ENCODE measurements at regions not wholly inside any gene's neighbourhood (a gene's known extent, or its start where the extent isn't known, plus 50 kb on each side); places are given as distances from the start of the nearest gene placed in this dataset.

DNA sequence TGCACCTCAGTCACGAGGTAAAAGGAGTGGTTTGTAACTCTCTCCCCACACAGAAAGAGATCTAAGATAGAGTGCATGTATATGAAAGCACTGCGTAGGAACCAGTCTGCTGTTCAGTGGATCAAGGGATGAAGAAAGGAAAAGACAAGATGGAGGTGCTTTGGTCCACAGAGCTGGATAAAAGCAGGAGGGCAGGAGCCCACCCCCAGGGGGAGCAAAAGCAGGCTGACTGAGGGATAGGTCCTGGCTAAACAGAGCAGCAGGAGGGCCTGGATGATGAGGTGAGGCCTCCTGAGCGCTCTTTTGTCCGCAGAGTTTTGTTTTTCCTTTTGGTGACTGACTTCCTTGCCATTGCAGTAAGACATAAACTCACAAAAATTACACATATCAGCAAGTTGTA lies 293.5 kb upstream of the C9orf72 start:
- no peak for DNase-seq (ENCODE audit: low read depth in 2 of 3, low spot score in 1 of 3)

- DNase-seq (ENCODE audit: low read depth in 2 of 3, low spot score in 1 of 3), result no peak
These were observed 297.1 kb upstream of the C9orf72 start for GRCh38 chr9:27870404-27870803.

DNA sequence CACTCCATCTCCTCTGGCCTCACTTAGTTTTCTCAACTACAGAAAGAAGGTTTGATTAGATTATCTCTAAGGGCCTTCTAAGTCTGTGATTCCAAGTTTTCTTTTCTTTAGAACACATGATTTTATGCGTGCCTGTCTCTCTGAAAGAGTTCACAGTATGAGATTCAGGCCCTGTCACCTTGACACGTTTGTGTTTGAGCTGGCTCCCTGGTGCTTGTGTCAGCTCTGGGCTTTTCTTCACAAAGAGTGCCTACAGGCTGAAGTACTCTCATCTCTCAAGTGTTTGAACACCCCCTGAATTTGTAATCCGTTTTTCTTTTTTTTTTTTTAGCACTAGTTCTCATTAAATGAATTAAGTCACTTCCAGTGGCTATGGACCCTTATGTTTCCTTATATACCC lies 306.9 kb upstream of the C9orf72 start:
- DNase-seq (ENCODE audit: low read depth in 2 of 3, low spot score in 1 of 3), result no peak

- DNase-seq (ENCODE audit: low read depth in 2 of 3, low spot score in 1 of 3), result no peak
These were observed 307.4 kb upstream of the C9orf72 start for GRCh38 chr9:27880635-27881034.

DNA sequence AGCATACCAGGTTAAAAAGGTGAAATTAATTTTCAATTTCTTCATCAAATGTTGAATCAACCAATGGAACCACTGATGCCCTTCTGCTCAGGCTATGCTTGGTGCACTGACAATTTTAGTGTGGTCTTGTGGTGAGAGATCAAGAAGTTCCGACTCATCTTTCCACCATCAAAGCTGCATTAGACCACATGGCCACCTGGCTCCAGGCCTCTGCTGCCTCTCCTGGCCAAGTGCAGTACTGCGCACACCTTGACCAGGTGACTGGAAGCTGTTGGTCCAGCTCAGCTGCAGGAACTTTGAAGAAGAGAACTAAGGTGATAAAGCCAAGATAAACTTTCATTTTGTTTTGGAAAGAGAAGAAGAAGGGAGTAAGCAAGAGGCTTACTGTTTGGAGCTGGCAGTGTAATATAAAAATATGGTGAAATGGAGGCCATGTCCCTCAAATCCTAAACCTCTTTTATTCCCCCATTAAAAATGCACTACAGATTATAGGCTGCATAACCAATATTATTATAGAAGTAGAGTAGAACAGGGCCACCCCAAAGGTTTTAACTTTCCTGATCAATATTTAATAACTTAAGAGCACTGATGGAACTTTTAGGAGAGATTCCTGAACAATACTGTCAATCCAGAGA lies 315.5 kb upstream of the C9orf72 start:
- DNase-seq (ENCODE audit: low read depth in 2 of 3, low spot score in 1 of 3), result peak; percentile 30 to 46 (median 40)

DNA sequence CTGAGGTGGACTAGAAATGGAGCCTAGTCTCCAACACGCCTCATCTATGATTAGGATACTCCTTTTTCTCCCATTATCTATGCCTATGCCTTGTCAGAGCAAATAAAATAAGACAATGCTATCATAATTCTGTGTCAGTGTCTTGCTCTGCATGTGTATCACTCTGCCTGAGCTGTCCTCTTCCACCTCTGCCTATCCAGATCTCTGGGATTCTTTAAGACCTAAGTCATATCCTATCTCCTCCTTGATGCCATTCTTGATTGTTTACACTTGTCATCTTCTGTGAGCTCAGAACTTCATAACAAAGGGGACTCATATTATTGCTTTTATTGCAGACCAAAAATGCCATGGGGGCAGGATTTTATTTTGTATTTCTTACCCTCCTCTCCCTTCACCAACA lies 351.2 kb upstream of the C9orf72 start:
- no peak for DNase-seq (ENCODE audit: low read depth in 2 of 3, low spot score in 1 of 3)

DNA sequence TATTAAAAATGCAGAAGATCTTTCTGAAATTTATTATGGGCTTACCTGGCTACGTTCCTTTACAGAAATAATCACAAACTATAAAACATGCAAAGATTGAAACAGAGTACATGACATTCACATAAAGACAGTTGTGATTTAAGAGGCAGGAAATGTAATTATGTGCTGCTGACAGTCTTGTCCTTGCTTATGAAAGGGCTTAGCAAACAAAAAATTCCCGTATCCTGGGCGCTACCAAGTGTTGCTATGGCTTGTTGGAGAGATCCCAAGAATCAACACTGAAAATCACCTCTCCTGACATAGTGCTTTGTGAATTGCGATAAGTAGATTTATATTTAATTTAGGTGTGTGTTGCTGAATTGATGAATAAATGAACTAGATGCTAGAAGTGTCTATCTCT lies 352.5 kb upstream of the C9orf72 start:
- no peak for DNase-seq (ENCODE audit: low read depth in 2 of 3, low spot score in 1 of 3)

DNA sequence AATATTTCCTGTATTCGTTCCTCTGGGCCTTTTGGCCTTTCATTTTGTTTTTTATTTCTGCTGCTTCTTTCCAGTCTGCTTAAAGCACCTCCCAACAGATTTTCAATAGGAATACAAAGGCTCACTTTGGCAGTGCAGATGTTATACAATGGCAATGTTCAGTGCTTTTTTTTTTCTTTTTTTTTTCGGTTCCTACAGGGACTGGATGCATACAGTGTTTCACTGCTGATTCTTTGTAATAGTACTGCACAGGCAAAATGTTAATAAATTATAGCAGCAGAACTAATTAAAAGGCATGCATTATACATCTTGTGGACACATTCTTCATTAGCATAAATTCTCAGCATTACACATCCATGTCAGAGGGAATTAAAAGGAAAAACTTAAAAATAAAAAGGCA lies 356.6 kb upstream of the C9orf72 start:
- DNase-seq (ENCODE audit: low read depth in 2 of 3, low spot score in 1 of 3), result no peak

GRCh38 chr9:27933210-27934025 lies 360.1 kb upstream of the C9orf72 start:
- DNase-seq (ENCODE audit: low read depth in 2 of 3, low spot score in 1 of 3), result no peak

DNA sequence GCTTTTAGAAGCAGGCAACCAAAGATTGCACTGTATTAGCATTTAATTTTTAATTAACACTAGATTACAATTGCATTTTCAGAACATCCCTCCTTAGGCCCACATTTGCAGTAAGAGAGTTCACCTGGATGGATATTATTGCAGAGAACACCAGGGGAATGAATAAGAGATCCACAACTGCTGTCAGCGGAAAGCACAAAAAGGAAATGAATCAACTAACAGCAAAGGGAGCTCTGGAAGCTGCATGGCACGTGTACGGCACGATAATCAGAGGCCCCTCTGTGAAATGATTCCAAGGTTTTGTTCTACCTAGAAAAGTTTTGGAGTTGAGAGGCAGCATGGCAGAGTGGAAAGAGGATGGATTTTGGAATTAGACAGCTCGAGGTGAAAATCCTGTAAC lies 361.2 kb upstream of the C9orf72 start:
- DNase-seq (ENCODE audit: low read depth in 2 of 3, low spot score in 1 of 3), result no peak

- DNase-seq (ENCODE audit: low read depth in 2 of 3, low spot score in 1 of 3), result no peak
These were observed 365.9 kb upstream of the C9orf72 start for GRCh38 chr9:27939186-27939585.

DNA sequence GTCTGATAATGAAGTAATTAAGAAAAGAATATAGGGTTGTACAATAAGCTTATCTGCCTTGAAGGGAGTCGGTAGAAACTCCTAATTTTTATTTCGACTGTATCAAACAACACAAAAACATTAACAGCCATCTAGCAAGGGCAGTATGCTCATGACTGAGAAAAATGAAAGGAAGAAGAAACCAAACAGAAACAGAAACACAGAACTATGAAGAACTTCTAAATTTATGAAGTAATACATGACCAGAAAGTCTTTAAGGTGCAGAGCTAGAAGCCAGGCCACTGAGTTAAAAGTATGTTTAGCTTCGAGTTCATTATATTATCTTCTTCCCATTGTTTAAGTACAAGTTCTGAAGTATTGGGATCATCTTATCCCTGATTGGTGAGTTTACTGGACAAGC lies 367.3 kb upstream of the C9orf72 start:
- no peak for DNase-seq (ENCODE audit: low read depth in 2 of 3, low spot score in 1 of 3)

DNA sequence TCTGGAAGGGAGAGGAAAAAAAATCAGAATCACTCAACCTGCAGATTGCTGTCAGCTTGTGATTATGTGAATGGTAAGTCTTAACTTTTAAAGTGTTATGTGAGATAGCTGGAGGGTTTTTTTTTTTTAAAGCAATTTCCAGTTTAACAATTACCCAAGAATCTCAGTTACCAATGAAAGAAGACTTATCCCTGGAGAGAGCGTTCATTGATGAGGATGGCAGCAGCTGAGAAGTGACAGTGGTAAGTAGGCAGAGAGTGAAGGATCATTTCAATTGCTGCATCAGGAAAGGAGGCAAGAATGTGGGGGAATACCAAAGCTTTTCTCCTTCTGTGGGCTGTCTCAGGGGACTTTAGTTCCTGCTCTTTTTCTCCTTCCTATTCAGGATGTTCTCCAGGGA lies 370.2 kb upstream of the C9orf72 start:
- no peak for DNase-seq (ENCODE audit: low read depth in 2 of 3, low spot score in 1 of 3)

GRCh38 chr9:27945386-27945785 lies 372.1 kb upstream of the C9orf72 start:
- no peak for DNase-seq (ENCODE audit: low read depth in 2 of 3, low spot score in 1 of 3)

- DNase-seq (ENCODE audit: low read depth in 2 of 3, low spot score in 1 of 3), result no peak
These were observed 377.1 kb upstream of the C9orf72 start for GRCh38 chr9:27950382-27950781.

- DNase-seq (ENCODE audit: low read depth in 2 of 3, low spot score in 1 of 3), result no peak
These were observed 381.6 kb upstream of the C9orf72 start for GRCh38 chr9:27954858-27955257.

DNA sequence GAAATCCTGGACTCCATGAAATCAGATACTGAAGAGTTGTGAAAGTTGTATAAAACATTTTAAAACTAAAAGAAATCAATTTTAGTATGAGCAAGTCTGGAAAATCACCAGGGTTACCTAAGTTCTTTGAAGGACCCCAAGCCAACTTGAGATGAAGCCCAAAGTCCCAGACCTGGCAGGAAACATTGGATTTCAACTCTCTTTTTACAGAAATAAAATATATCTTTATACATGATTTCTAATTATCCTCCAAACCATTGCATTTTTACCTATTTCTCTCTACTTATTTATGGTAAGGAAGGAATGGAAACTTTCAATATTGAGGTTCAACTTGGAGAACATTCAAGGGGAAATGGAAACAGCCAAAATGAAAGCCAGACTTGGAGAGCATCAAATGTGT lies 390.6 kb upstream of the C9orf72 start:
- DNase-seq (ENCODE audit: low read depth in 2 of 3, low spot score in 1 of 3), result no peak

DNA sequence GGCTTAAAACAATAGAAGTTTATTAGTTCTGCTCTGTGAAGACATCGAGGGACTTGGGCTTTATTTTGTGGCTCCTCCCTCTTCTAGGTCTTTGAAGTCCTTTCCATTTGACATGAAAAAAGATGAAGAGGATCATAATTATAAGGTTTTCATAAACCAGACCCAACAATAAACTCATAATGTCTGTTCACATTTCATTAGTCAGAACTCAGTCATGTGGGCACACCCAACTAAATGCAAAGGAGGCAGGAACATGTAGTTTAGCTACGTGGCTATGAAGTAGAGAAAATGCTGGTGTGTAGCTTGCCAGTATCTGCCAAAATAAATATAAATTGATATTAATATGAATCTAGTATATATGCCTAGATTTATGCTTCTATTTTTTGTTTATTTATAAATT lies 393.9 kb upstream of the C9orf72 start:
- no peak for DNase-seq (ENCODE audit: low read depth in 2 of 3, low spot score in 1 of 3)

GRCh38 chr9:27977931-27978330 lies 404.6 kb upstream of the C9orf72 start:
- no peak for DNase-seq (ENCODE audit: low read depth in 2 of 3, low spot score in 1 of 3)

DNA sequence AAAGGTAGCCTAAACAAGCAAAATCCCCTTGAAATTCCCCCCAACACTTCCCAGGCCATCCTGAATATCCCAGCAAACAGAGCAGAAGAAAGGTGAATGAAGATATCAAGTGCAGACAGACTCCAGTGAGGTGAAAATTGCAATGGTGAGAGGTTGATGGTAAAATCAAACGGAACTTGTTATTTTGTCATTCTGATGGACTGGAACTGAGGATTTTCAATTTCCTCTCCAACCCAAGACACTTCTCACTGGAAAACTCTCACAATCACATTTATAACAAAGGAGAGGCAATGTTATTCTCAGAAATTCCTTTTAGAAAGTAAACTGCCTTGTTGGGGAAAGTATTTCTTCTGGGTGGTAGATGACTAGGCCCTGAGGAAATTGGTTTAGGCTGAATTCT lies 412.4 kb upstream of the C9orf72 start:
- no peak for DNase-seq (ENCODE audit: low read depth in 2 of 3, low spot score in 1 of 3)

GRCh38 chr9:27990524-27990923 lies 417.2 kb upstream of the C9orf72 start:
- DNase-seq (ENCODE audit: low read depth in 2 of 3, low spot score in 1 of 3), result no peak

GRCh38 chr9:27991221-27991620 lies 417.9 kb upstream of the C9orf72 start:
- no peak for DNase-seq (ENCODE audit: low read depth in 2 of 3, low spot score in 1 of 3)

- no peak for DNase-seq (ENCODE audit: low read depth in 2 of 3, low spot score in 1 of 3)
These were observed 427.8 kb upstream of the C9orf72 start for GRCh38 chr9:28001096-28001495.
